ENCODE measurements at regions not wholly inside any gene's neighbourhood (a gene's known extent, or its start where the extent isn't known, plus 50 kb on each side); places are given as distances from the start of the nearest gene placed in this dataset.
A peak's percentile ranks its signal among the peaks of the same experiment; 100 is the strongest.
"Not testable (repeated sequence)": the region's sequence is repeated elsewhere in the genome, so short reads cannot be mapped to it uniquely, and the experiment has no call there.

DNA sequence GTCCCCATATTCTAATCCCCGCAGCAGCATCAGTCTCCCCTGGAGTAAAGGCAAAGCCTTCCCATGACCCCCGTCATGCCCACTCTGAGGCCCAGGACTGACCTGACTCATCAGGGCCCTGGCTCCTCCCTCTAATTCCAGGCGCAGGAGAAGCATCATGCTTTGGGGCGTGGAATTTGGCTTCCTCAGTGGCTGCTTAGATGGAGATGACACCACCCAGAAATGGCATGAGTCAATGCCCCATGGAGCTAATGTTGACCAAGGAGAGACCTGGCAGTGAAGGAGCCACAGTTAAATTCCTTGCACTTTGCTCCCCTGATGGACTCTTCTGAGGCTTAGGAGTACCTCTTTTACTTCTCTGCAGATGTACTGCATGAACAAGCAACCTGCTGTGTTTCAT is 204.2 kb upstream of the PROK2 start:
- TF ChIP-seq, protein P1, sequence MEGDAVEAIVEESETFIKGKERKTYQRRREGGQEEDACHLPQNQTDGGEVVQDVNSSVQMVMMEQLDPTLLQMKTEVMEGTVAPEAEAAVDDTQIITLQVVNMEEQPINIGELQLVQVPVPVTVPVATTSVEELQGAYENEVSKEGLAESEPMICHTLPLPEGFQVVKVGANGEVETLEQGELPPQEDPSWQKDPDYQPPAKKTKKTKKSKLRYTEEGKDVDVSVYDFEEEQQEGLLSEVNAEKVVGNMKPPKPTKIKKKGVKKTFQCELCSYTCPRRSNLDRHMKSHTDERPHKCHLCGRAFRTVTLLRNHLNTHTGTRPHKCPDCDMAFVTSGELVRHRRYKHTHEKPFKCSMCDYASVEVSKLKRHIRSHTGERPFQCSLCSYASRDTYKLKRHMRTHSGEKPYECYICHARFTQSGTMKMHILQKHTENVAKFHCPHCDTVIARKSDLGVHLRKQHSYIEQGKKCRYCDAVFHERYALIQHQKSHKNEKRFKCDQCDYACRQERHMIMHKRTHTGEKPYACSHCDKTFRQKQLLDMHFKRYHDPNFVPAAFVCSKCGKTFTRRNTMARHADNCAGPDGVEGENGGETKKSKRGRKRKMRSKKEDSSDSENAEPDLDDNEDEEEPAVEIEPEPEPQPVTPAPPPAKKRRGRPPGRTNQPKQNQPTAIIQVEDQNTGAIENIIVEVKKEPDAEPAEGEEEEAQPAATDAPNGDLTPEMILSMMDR (conservative IDR thresholded peaks at IDR 0.05; ENCODE audit: low read depth, low read length), result no peak
- H3K4me3 ChIP-seq (ENCODE audit: low read depth, low read length), result no peak overlapping the region
- DNase-seq (ENCODE audit: low read depth), result peak; percentile 7

GRCh38 chr3:71987828-71988227 is 202.9 kb upstream of the PROK2 start:
- TF ChIP-seq, protein P1 (conservative IDR thresholded peaks at IDR 0.05; ENCODE audit: low read depth, low read length), result no peak
- H3K4me3 ChIP-seq (ENCODE audit: low read depth, low read length), result no peak overlapping the region
- peak; percentile 44 for DNase-seq (ENCODE audit: low read depth)

GRCh38 chr3:71987089-71987735 is 202.3 kb upstream of the PROK2 start:
- TF ChIP-seq, protein P1 (conservative IDR thresholded peaks at IDR 0.05; ENCODE audit: low read depth, low read length), result peak; percentile 77
- no peak overlapping the region for H3K4me3 ChIP-seq (ENCODE audit: low read depth, low read length)
- peak; percentile 64 for DNase-seq (ENCODE audit: low read depth)

DNA sequence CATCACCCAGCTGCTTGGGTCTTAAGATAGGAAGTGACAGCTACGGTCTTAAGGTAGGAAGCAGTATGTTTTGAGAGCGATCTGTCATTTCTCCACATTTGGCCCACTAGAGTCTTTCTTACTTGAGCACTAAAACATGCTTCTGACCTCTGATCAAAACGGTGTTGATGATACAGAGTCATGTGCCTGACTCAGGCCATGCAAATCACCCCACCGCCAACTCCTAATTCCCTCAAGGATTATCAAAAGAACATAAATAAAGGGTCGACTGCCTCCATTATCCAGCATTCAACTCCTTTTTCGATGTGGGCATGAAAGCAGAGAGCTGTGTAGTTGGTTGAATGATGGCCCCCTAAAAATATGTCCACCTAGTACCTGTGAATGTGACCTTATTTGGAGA is 201.7 kb upstream of the PROK2 start:
- TF ChIP-seq, protein P1 (conservative IDR thresholded peaks at IDR 0.05; ENCODE audit: low read depth, low read length), result no peak
- no peak overlapping the region for H3K4me3 ChIP-seq (ENCODE audit: low read depth, low read length)
- no peak for DNase-seq (ENCODE audit: low read depth)

- H3K4me3 ChIP-seq (ENCODE audit: low read depth, low read length), result no peak overlapping the region
- DNase-seq (ENCODE audit: low read depth), result no peak
- TF ChIP-seq, protein P1 (conservative IDR thresholded peaks at IDR 0.05; ENCODE audit: low read depth, low read length), result no peak
Observed at GRCh38 chr3:71984843-71985613, 200.1 kb upstream of the PROK2 start.

DNA sequence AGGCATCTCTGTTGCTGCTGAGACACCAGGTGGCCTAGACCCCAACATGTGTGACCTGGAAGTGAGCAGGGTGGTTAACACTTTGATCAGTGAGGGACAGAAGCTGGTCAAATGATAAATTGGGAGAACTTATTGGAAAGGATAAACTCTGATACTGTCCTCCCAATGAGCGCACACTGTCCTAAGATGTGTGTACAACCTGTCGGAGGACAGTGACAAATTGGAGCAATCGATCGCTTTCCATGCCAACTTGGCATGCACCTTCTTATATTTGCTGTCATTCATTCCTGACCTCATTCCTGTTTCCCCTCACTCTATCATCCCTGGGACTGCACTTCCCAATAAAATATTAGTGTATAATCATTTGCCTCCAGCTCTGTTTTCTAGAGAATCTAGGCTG is 198.7 kb upstream of the PROK2 start:
- H3K4me3 ChIP-seq (ENCODE audit: low read depth, low read length), result no peak overlapping the region
- no peak for DNase-seq (ENCODE audit: low read depth)
- TF ChIP-seq, protein P1 (conservative IDR thresholded peaks at IDR 0.05; ENCODE audit: low read depth, low read length), result no peak

DNA sequence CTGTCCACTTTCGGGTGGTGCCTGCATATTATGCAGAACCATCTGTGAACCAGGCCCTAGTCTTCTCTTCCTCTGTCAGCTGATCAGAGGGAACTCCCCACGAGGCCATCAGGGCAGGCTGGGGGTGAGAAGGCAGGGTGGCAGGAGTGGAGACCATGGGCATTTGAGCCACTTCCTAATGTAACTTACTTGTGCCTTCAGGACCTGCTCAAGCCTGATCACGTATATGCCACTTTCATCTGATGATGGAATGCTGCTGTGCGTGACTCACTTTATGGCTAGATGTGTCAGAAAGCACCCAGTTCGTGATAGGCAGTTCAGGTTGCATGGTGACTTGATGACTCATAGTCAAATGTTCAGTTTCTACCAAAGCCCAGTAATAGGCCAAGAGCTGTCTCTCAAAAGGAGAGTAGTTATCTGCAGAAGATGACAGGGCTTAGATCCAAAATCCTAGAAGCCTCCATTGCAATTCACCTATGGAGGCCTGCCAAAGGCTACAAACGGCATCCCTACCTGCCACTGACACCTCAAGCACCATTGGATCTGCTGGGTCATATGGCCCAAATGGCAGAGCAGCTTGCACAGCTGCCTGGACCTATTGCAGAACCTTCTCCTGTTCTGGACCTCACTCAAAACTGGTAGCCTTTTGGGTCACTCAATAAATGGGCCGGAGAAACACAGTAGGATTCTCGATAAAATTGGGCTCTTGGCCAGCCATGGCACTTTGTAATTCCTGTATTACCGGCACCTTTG is 197.7 kb upstream of the PROK2 start:
- peak; percentile 88 for DNase-seq (ENCODE audit: low read depth)

More for the DNA sequence above, 197.7 kb upstream of the PROK2 start:
- not testable (repeated sequence) for H3K4me3 ChIP-seq (ENCODE audit: low read depth, low read length)

Measured in choroid plexus epithelial cell (primary cell).